ENCODE measurements at regions not wholly inside any gene's neighbourhood (a gene's known extent, or its start where the extent isn't known, plus 50 kb on each side); places are given as distances from the start of the nearest gene placed in this dataset.

DNA sequence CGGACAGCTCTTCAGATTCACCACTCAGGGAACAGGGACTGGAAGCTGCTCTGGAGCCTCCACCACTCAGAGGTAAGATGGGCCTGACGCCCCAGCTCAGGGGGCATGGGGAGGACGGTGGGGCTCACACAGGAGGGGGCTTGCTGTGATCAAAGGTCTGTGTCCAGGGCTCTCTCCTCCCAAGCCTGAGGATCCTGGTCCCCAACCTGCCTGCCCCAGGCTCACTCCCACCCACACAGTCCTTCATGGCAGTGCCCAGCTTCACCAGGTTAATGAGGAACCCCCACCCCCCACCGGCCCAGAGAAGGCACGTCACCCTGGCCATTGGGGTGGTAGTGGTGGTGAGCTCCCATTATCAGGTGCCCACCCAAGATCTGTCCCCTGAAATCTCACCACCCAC, 926.7 kb upstream of the ZNF722 start:
- H3K4me3 ChIP-seq (replicated peaks in 1 of 2; ENCODE audit: low read depth in 2 of 2, low read length in 2 of 2): no peak overlapping the region
- no peak for DNase-seq (ENCODE audit: low read depth in 2 of 2)
- TF ChIP-seq, protein P1, sequence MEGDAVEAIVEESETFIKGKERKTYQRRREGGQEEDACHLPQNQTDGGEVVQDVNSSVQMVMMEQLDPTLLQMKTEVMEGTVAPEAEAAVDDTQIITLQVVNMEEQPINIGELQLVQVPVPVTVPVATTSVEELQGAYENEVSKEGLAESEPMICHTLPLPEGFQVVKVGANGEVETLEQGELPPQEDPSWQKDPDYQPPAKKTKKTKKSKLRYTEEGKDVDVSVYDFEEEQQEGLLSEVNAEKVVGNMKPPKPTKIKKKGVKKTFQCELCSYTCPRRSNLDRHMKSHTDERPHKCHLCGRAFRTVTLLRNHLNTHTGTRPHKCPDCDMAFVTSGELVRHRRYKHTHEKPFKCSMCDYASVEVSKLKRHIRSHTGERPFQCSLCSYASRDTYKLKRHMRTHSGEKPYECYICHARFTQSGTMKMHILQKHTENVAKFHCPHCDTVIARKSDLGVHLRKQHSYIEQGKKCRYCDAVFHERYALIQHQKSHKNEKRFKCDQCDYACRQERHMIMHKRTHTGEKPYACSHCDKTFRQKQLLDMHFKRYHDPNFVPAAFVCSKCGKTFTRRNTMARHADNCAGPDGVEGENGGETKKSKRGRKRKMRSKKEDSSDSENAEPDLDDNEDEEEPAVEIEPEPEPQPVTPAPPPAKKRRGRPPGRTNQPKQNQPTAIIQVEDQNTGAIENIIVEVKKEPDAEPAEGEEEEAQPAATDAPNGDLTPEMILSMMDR (IDR thresholded peaks at IDR 0.05; ENCODE audit: low read depth, low read length): no peak

DNA sequence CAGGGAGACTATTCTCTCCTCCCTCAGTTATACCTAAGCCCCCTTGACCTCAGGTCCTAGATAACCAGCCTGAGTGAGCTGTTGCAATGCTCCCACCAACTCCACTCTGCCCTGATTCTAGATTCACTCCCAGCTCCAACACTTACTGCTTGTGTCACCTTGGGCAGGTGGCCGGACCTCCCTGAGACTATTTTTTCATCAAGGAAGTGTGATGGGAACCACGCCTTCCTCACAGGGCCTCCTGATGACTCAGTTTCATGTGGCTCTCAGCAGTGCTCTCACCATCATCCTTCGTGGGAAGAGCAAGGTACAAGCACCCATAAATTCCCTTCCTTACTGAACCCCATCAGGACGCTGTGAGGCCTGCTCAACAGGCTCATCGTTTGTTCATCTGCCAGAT, 925.8 kb upstream of the ZNF722 start:
- no peak for DNase-seq (ENCODE audit: low read depth in 2 of 2)
- TF ChIP-seq, protein P1 (IDR thresholded peaks at IDR 0.05; ENCODE audit: low read depth, low read length): no peak
- no peak overlapping the region for H3K4me3 ChIP-seq (replicated peaks in 1 of 2; ENCODE audit: low read depth in 2 of 2, low read length in 2 of 2)

DNA sequence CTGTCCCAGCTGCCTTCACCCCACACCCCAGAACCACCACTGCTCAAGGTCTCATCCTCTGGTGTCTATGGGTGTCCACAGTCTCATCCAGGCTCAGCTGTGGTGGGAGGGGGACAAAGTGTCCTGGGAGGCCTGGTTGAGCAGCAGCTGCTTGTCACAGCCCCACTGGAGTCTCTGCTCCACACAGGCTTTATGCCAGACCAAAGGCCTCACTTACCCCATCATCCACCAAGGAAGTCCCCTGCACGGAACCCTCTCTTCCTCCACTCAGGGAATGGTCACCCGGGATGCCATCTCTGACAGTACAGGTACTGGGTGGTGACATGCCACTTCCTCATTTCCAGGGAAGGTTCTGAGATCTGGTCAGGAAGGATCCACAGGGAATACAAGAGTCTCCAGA, 925.4 kb upstream of the ZNF722 start:
- TF ChIP-seq, protein P1 (IDR thresholded peaks at IDR 0.05; ENCODE audit: low read depth, low read length): no peak
- no peak overlapping the region for H3K4me3 ChIP-seq (replicated peaks in 1 of 2; ENCODE audit: low read depth in 2 of 2, low read length in 2 of 2)
- DNase-seq (ENCODE audit: low read depth in 2 of 2): no peak

DNA sequence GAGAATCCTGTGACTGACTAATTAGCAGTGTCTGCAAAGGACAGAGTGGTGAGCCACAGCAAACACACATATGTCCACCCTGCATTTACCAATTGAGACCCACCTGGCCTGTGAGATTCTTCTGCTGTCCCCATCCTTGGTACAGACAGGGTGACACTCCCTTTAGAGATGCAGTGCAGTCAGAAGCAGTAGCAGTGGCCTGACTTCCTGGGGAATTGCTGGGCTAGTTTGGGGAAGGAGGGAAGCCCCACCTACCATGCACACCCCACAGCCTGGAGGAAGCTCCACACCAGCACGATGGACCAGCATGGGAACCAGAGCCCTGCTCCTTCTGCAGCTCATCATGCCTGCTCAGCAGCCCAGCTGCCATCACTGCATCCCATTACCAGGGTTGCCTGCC, 924.9 kb upstream of the ZNF722 start:
- no peak for DNase-seq (ENCODE audit: low read depth in 2 of 2)
- TF ChIP-seq, protein P1 (IDR thresholded peaks at IDR 0.05; ENCODE audit: low read depth, low read length): no peak
- H3K4me3 ChIP-seq (replicated peaks in 1 of 2; ENCODE audit: low read depth in 2 of 2, low read length in 2 of 2): no peak overlapping the region

DNA sequence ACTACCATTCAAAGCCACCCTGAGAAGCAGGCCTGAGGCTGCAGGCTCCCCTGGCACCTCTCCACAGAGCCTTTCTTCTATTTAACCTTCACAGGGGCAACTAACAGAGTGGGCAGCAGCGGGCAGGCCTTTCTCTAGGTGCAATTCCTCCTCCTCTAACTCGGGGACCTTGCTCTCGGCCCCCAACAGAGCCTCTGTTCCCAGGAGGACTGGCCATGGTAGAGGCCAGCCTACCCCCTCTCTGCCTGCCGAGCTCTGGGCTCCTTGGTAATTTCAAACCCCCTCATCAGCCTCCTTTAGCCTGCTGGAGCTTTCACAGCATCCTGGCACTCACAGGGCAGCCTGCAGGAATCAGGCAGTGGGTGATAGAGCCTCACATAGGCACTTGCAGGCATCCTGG, 920.8 kb upstream of the ZNF722 start:
- H3K4me3 ChIP-seq (replicated peaks in 1 of 2; ENCODE audit: low read depth in 2 of 2, low read length in 2 of 2): no peak overlapping the region
- DNase-seq (ENCODE audit: low read depth in 2 of 2): no peak
- TF ChIP-seq, protein P1 (IDR thresholded peaks at IDR 0.05; ENCODE audit: low read depth, low read length): no peak

DNA sequence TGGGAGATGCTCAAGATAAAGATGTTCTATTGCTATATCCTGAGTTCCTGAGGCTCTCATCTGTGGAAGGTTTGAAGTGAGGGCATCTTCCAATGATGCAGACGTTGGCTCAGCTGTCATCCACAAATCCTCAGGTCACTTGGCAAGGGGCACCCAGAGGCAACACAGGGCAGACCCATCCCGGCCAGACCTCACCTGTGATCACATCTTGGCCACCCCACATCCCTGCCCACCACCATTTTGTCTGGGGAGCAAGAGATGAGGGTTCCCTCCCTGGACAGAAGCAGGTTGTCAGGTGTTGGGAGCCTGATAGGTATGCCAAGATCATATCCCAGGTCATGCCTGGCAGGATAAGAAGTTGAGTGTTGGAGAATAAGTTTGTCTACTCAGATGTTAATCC, 918.2 kb upstream of the ZNF722 start:
- no peak overlapping the region for H3K4me3 ChIP-seq (replicated peaks in 1 of 2; ENCODE audit: low read depth in 2 of 2, low read length in 2 of 2)
- TF ChIP-seq, protein P1 (IDR thresholded peaks at IDR 0.05; ENCODE audit: low read depth, low read length): no peak
- no peak for DNase-seq (ENCODE audit: low read depth in 2 of 2)

DNA sequence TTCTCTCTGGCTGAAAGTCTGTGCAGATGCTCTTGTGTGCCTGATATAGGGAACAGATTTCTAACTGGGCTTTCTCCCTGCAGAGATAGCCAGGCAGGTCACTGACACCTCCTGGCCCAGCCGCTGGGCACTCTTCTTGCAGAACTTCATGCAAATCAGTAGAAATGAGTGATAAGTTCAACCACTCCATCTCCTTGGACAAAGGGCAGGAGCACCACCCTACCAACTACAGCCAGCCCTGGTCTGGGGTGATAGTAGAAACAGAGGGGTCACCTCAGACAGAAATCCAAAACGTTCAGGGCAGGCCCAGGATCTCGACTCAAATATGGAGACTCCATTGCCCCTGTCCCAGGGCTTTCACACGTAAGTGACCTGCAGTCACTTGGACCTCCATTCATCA, 917.8 kb upstream of the ZNF722 start:
- DNase-seq (ENCODE audit: low read depth in 2 of 2): no peak
- TF ChIP-seq, protein P1 (IDR thresholded peaks at IDR 0.05; ENCODE audit: low read depth, low read length): no peak
- H3K4me3 ChIP-seq (replicated peaks in 1 of 2; ENCODE audit: low read depth in 2 of 2, low read length in 2 of 2): no peak overlapping the region

All from cardiac fibroblast (primary cell).